WTC11 (cell line): ENCODE measurements at regions not wholly inside any gene's neighbourhood (a gene's known extent, or its start where the extent isn't known, plus 50 kb on each side); places are given as distances from the start of the nearest gene placed in this dataset.

Experiments used
- ATAC-seq: fragments of 200-7000 bp; cut with Tn5 transposase; 2 replicates; pipeline ENCODE4 v1.10.0; 2021; ENCODE audit warnings: mild to moderate bottlenecking, moderate library complexity
- CTCF ChIA-PET: fragments of 300-600 bp; sonication (Branson Sonifier 250); formaldehyde crosslinking; loops from one replicate; lab custom pipeline; 2021; ENCODE audit warnings: antibody characterized with exemption; lab: Charles Lee
- POLR2A ChIA-PET: fragments of 350-600 bp; sonication (Branson Sonifier 250); formaldehyde crosslinking; loops from one replicate; lab custom pipeline; 2021; ENCODE audit warnings: antibody characterized with exemption; lab: Charles Lee
- DNase-seq: peaks from one replicate; pipeline ENCODE4 v3.0.0; 2021; ENCODE audit warnings: low spot score
- H3K27ac Mint-ChIP-seq: 2 replicates; pipeline ENCODE4 v1.8.0; 2021; ENCODE audit warnings: mixed read lengths
- H3K27me3 Mint-ChIP-seq: 2 replicates; pipeline ENCODE4 v1.8.0; 2021; ENCODE audit warnings: low read depth, mild to moderate bottlenecking, moderate library complexity, mixed read lengths
- H3K36me3 Mint-ChIP-seq: 2 replicates; pipeline ENCODE4 v1.8.0; 2021; ENCODE audit warnings: mixed read lengths
- H3K4me1 Mint-ChIP-seq: 2 replicates; pipeline ENCODE4 v1.8.0; 2022; ENCODE audit warnings: mixed read lengths
- H3K4me3 Mint-ChIP-seq: 2 replicates; pipeline ENCODE4 v1.8.0; 2021; ENCODE audit warnings: mild to moderate bottlenecking, moderate library complexity, mixed read lengths
- H3K9me3 Mint-ChIP-seq: 2 replicates; pipeline ENCODE4 v1.8.0; 2021; ENCODE audit warnings: mixed read lengths
- CREB1 ChIP-seq: sonication (generic); formaldehyde crosslinking; IDR thresholded peaks from 2 replicates; pipeline ENCODE4 v1.8.0; 2023; ENCODE audit warnings: mild to moderate bottlenecking, missing genetic modification reagents
- FOXJ3 ChIP-seq: sonication (generic); formaldehyde crosslinking; IDR thresholded peaks from 2 replicates; pipeline ENCODE4 v1.9.0; 2021; ENCODE audit warnings: missing genetic modification reagents, mild to moderate bottlenecking, borderline replicate concordance
- GRHL2 ChIP-seq: fragments of 250-450 bp; sonication (Bioruptor Pico); IDR thresholded peaks from 2 replicates; pipeline ENCODE4 v1.8.0; 2022; ENCODE audit warnings: mild to moderate bottlenecking, moderate library complexity; ENCODE audit not compliant: insufficient replicate concordance, severe bottlenecking
- NFE2L1 ChIP-seq: sonication (generic); formaldehyde crosslinking; IDR thresholded peaks from 2 replicates; pipeline ENCODE4 v1.8.1; 2023; ENCODE audit warnings: missing genetic modification reagents
- NR1H2 ChIP-seq: sonication (generic); formaldehyde crosslinking; IDR thresholded peaks from 2 replicates; pipeline ENCODE4 v1.9.0; 2021; ENCODE audit warnings: mild to moderate bottlenecking, moderate library complexity, missing genetic modification reagents
- NR2C2 ChIP-seq: sonication (generic); formaldehyde crosslinking; IDR thresholded peaks from 2 replicates; pipeline ENCODE4 v1.8.0; 2022; ENCODE audit warnings: mild to moderate bottlenecking, missing genetic modification reagents
- PRRX2 ChIP-seq: fragments of 250-450 bp; sonication (Bioruptor Pico); IDR thresholded peaks from 2 replicates; pipeline ENCODE4 v1.8.0; 2021; ENCODE audit warnings: mild to moderate bottlenecking
- TEAD4 ChIP-seq: sonication (generic); formaldehyde crosslinking; IDR thresholded peaks from 2 replicates; pipeline ENCODE4 v1.8.0; 2022; ENCODE audit warnings: mild to moderate bottlenecking, missing genetic modification reagents
- ZBTB21 ChIP-seq: sonication (generic); formaldehyde crosslinking; IDR thresholded peaks from 2 replicates; pipeline ENCODE4 v1.8.1; 2023; ENCODE audit warnings: mild to moderate bottlenecking, missing genetic modification reagents, borderline replicate concordance
- ZNF138 ChIP-seq: sonication (generic); formaldehyde crosslinking; conservative IDR thresholded peaks from 2 replicates; pipeline ENCODE4 v1.8.1; 2022; ENCODE audit warnings: mild to moderate bottlenecking, moderate library complexity, missing genetic modification reagents
- ZNF317 ChIP-seq: sonication (generic); formaldehyde crosslinking; IDR thresholded peaks from 2 replicates; pipeline ENCODE4 v1.8.1; 2023; ENCODE audit warnings: low read depth, mild to moderate bottlenecking, moderate library complexity, missing genetic modification reagents, borderline replicate concordance
- TF ChIP-seq, protein P1 (sequence below): sonication (generic); formaldehyde crosslinking; IDR thresholded peaks from 2 replicates; pipeline ENCODE4 v1.8.1; 2023; ENCODE audit warnings: mild to moderate bottlenecking, missing genetic modification reagents, moderate library complexity
- TF ChIP-seq, protein P2 (sequence below): fragments of 250-450 bp; sonication (Bioruptor Pico); IDR thresholded peaks from 2 replicates; pipeline ENCODE4 v1.9.0; 2021; ENCODE audit warnings: mild to moderate bottlenecking, borderline replicate concordance
- TF ChIP-seq, protein P3 (sequence below): sonication (generic); formaldehyde crosslinking; IDR thresholded peaks from 2 replicates; pipeline ENCODE4 v1.8.0; 2022; ENCODE audit warnings: mild to moderate bottlenecking, missing genetic modification reagents
- TF ChIP-seq, protein P4 (sequence below): sonication (generic); formaldehyde crosslinking; IDR thresholded peaks from 2 replicates; pipeline ENCODE4 v1.8.0; 2022; ENCODE audit warnings: mild to moderate bottlenecking, missing genetic modification reagents
- TF ChIP-seq, protein P5 (sequence below): fragments of 200-600 bp; IDR thresholded peaks from 2 replicates; pipeline ENCODE4 v1.8.0; 2022; ENCODE audit warnings: antibody characterized with exemption
- TF ChIP-seq, protein P6 (sequence below): sonication (generic); formaldehyde crosslinking; IDR thresholded peaks from 2 replicates; pipeline ENCODE4 v1.8.1; 2023; ENCODE audit warnings: mild to moderate bottlenecking, missing genetic modification reagents

DNA sequence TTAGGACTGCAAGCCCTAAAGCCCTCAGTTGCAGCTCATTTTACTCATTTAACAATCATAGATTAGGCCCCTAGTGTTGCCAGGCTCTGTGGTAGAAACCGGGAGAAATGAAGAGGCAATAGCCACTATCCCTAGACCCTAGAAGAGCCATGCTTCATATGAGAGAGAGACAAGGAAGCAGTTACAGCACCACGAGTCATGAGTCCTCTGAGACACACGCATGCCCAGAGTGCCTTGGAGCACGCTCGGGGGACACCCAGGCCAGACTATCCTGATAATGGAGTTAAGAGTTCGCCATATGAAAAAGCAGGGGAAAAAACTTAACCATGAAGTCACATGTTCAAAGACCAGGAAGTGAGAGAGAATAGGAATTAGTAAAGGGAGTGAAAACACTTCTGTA is 321.5 kb upstream of the PKDCC start:
- DNase-seq, result no peak
- H3K4me3 Mint-ChIP-seq, result no peak overlapping the region
- TF ChIP-seq, protein P1, sequence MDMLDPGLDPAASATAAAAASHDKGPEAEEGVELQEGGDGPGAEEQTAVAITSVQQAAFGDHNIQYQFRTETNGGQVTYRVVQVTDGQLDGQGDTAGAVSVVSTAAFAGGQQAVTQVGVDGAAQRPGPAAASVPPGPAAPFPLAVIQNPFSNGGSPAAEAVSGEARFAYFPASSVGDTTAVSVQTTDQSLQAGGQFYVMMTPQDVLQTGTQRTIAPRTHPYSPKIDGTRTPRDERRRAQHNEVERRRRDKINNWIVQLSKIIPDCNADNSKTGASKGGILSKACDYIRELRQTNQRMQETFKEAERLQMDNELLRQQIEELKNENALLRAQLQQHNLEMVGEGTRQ, result no peak
- TF ChIP-seq CREB1 (CRISPR knock-in tag) (no peak), ZBTB21 (no peak), ZNF317 (no peak), TEAD4 (CRISPR knock-in tag) (no peak), GRHL2 (no peak), FOXJ3 (CRISPR knock-in tag) (no peak), ZNF138 (CRISPR knock-in tag) (no peak)
- TF ChIP-seq, protein P2, sequence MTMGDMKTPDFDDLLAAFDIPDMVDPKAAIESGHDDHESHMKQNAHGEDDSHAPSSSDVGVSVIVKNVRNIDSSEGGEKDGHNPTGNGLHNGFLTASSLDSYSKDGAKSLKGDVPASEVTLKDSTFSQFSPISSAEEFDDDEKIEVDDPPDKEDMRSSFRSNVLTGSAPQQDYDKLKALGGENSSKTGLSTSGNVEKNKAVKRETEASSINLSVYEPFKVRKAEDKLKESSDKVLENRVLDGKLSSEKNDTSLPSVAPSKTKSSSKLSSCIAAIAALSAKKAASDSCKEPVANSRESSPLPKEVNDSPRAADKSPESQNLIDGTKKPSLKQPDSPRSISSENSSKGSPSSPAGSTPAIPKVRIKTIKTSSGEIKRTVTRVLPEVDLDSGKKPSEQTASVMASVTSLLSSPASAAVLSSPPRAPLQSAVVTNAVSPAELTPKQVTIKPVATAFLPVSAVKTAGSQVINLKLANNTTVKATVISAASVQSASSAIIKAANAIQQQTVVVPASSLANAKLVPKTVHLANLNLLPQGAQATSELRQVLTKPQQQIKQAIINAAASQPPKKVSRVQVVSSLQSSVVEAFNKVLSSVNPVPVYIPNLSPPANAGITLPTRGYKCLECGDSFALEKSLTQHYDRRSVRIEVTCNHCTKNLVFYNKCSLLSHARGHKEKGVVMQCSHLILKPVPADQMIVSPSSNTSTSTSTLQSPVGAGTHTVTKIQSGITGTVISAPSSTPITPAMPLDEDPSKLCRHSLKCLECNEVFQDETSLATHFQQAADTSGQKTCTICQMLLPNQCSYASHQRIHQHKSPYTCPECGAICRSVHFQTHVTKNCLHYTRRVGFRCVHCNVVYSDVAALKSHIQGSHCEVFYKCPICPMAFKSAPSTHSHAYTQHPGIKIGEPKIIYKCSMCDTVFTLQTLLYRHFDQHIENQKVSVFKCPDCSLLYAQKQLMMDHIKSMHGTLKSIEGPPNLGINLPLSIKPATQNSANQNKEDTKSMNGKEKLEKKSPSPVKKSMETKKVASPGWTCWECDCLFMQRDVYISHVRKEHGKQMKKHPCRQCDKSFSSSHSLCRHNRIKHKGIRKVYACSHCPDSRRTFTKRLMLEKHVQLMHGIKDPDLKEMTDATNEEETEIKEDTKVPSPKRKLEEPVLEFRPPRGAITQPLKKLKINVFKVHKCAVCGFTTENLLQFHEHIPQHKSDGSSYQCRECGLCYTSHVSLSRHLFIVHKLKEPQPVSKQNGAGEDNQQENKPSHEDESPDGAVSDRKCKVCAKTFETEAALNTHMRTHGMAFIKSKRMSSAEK (CRISPR knock-in tag), result no peak
- TF ChIP-seq, protein P3, sequence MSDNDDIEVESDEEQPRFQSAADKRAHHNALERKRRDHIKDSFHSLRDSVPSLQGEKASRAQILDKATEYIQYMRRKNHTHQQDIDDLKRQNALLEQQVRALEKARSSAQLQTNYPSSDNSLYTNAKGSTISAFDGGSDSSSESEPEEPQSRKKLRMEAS (CRISPR knock-in tag), result no peak
- TF ChIP-seq, protein P4, sequence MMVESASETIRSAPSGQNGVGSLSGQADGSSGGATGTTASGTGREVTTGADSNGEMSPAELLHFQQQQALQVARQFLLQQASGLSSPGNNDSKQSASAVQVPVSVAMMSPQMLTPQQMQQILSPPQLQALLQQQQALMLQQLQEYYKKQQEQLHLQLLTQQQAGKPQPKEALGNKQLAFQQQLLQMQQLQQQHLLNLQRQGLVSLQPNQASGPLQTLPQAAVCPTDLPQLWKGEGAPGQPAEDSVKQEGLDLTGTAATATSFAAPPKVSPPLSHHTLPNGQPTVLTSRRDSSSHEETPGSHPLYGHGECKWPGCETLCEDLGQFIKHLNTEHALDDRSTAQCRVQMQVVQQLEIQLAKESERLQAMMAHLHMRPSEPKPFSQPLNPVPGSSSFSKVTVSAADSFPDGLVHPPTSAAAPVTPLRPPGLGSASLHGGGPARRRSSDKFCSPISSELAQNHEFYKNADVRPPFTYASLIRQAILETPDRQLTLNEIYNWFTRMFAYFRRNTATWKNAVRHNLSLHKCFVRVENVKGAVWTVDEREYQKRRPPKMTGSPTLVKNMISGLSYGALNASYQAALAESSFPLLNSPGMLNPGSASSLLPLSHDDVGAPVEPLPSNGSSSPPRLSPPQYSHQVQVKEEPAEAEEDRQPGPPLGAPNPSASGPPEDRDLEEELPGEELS, result no peak
- TF ChIP-seq, protein P5, sequence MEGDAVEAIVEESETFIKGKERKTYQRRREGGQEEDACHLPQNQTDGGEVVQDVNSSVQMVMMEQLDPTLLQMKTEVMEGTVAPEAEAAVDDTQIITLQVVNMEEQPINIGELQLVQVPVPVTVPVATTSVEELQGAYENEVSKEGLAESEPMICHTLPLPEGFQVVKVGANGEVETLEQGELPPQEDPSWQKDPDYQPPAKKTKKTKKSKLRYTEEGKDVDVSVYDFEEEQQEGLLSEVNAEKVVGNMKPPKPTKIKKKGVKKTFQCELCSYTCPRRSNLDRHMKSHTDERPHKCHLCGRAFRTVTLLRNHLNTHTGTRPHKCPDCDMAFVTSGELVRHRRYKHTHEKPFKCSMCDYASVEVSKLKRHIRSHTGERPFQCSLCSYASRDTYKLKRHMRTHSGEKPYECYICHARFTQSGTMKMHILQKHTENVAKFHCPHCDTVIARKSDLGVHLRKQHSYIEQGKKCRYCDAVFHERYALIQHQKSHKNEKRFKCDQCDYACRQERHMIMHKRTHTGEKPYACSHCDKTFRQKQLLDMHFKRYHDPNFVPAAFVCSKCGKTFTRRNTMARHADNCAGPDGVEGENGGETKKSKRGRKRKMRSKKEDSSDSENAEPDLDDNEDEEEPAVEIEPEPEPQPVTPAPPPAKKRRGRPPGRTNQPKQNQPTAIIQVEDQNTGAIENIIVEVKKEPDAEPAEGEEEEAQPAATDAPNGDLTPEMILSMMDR, result no peak
- TF ChIP-seq, protein P6, sequence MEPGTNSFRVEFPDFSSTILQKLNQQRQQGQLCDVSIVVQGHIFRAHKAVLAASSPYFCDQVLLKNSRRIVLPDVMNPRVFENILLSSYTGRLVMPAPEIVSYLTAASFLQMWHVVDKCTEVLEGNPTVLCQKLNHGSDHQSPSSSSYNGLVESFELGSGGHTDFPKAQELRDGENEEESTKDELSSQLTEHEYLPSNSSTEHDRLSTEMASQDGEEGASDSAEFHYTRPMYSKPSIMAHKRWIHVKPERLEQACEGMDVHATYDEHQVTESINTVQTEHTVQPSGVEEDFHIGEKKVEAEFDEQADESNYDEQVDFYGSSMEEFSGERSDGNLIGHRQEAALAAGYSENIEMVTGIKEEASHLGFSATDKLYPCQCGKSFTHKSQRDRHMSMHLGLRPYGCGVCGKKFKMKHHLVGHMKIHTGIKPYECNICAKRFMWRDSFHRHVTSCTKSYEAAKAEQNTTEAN, result no peak
- no peaks in the 10 kb centered on the region for H3K36me3 Mint-ChIP-seq
- ATAC-seq, result no peak
- peaks cover 28% of the 10 kb centered on the region for H3K4me1 Mint-ChIP-seq
- CTCF ChIA-PET, result no interaction called here
- POLR2A ChIA-PET, result no interaction called here
- no peaks in the 10 kb centered on the region for H3K9me3 Mint-ChIP-seq
- H3K27me3 Mint-ChIP-seq, result peaks cover 2% of the 10 kb centered on the region; the same call in 1 of the 2 replicates
- H3K27ac Mint-ChIP-seq, result no peak overlapping the region

DNA sequence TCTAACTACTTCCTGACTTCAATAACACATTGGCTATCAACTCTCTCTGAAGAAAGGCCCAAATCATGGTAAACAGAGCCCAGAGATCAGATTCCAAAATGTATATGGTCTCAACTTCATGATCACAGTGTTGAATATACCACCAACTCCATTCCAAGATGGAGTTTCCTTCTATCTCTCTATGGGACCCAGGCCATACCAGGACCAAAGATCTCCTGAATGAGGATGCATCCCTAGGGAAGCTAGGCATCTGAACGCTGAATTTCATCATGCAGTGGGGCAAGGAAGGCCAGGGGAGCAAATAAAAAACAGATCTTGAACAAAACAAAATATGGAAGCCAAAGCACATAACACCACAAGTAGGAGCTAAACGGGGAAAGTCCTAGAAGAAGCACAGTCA is 320.7 kb upstream of the PKDCC start:
- peaks cover 28% of the 10 kb centered on the region for H3K4me1 Mint-ChIP-seq
- TF ChIP-seq NR1H2 (CRISPR knock-in tag) (no peak), NFE2L1 (CRISPR knock-in tag) (no peak), PRRX2 (no peak), NR2C2 (no peak)

More for the DNA sequence above, 320.7 kb upstream of the PKDCC start:
- DNase-seq (no peak), ATAC-seq (no peak)
- no peaks in the 10 kb centered on the region for H3K36me3 Mint-ChIP-seq
- no peak overlapping the region for H3K4me3 Mint-ChIP-seq
- CTCF ChIA-PET, result no interaction called here
- POLR2A ChIA-PET, result no interaction called here
- H3K9me3 Mint-ChIP-seq, result no peaks in the 10 kb centered on the region
- H3K27me3 Mint-ChIP-seq, result peaks cover 2% of the 10 kb centered on the region; the same call in 1 of the 2 replicates
- H3K27ac Mint-ChIP-seq, result no peak overlapping the region
